GM19023 (cell line): ENCODE measurements at regions not wholly inside any gene's neighbourhood (a gene's known extent, or its start where the extent isn't known, plus 50 kb on each side); places are given as distances from the start of the nearest gene placed in this dataset.

ENCODE experiments used
- ATAC-seq: cut with Tn5 transposase; IDR thresholded peaks from one replicate; pipeline ENCODE4 v1.9.1; 2021; ENCODE audit warnings: mild to moderate bottlenecking, moderate library complexity; ENCODE audit not compliant: unreplicated experiment

DNA sequence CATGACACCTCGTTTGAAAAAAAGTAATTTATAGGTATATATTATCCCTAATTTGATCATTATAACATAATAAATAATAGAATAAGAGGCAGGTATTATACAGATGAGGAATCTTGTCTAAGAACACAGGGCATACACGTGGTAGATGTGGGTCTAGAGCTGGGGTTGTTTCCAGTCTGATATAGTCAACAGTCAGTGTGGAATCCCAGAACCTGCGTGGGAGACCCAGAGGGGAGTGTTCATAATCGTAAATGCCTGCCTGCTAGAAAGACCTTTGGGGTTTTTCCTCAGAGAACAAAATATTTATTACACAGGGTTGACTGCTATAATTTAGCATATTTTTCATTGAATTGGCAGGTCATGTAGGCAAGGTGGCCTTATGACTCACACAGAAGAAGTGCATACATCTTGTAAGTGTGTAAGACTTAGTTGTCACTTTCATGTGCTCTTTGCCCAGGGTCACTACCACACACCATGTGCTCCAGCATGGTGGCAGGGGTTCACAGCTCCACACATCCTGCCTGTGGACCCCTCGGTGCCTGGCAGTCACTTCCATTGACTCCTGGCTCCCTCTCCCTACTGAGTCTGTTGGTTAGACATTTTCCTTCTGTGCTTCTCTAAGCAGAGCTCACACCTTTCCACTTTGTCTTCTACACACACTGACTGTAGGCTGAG lies 94.9 kb upstream of the IKZF1 start:
- ATAC-seq = no peak

DNA sequence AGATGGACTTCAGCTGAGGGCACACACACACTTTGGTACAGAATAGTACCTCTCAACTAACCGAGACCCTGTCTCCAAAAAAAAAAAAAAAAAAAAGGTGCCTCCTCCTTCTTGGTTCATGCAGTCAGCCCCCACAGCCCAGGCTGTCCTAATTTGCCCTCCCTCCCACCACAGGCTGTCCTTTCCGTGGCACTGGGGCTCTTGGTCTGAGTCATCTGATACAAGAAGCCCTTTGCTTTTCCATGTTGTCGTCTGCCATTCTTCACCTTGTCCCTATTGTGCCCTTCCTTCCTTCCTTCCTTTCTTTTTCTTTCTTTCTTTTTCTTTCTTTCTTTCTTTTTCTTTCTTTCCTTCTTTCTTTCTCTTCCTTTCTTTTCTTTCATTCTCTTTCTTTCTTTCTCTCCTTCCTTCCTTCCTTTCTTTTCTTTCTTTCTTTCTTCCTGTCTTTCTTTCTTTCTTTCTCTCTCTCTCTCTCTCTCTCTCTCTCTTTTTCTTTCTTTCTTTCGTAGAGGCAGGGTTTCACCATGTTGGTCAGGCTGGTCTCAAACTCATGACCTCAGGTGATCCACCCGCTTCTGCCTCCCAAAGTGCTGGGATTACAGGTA lies 96.0 kb upstream of the IKZF1 start:
- ATAC-seq = no peak

DNA sequence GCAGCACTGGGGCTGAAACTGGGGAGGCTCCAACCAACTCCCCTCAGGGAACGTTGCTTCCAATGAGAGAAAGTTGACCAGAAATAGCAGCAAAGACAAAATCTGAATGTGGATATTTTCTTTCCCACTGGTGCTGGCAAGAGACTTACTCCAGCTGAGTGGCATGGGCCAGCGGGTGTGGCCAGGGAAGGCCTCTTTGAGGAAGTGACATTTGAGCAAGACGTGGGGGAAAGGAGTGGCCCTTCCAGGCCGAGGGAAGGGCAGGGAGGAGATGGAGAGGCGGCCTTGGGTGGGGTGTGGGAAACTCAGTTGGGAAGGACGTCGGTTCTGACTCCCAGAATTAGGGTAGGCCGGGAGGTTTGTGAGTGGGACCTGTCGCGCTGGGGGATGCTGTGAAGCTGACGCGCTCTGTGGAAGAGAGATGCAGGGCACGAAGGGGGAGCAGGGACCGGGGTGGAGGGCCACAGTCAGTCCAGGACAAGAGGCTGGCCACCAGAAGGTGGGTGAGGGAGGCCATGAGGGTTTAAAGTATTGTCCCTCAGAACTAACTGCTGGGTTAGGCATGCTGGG lies 96.7 kb upstream of the IKZF1 start:
- ATAC-seq = no peak

DNA sequence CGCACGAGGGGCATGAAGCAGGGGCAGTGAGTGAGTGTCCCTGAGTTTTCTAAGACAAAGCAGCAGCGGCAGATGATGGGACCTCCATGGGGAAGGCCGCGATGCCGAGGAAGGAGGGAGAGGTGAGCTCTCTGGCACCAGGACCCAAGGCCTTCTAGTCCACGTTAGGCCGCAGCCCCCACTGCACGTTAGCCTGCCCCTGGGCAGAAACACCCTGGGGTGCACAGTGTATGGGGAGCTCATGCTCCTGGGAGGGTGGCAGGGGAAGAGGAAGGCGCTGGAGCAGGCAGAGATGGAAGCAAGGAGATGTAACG lies 97.3 kb upstream of the IKZF1 start:
- no peak for ATAC-seq

DNA sequence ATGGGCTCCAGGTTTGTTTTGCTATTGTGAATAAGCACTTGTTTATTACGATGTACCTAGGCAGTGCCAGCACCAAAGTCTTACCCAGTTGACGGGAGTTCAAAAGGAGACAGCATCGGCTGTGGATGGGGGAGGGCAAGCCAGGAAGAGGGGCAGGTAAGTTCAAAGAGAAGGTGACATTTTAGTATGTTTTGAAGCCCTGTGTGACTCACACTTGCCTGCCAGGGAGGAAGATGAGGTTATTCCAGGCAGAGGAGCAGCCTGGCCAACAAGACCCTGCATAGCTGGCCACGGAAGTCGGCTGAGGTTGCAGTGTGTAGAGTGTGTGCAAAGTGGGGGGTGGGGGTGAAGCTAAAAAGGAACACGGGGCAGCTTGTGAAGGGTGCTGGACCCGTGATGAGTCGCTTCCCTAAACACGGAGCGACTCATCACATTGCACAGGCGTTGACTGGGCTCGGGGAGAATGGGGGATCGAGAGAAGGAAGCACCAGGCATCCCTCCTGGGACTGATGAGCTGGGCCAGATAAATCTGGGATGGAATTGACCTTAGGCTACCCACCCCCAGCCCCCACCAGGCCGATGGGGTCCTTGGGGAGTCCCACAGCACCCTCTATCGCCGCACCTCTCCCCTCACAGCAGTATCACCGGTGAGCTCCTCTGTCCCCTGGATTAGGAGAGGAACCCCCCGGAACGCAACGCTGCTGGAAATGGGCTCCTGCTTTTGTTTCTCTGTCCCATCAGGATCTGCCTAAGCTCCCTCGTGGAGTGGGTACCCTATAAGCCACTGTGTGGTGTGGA lies 97.9 kb upstream of the IKZF1 start:
- ATAC-seq = no peak

DNA sequence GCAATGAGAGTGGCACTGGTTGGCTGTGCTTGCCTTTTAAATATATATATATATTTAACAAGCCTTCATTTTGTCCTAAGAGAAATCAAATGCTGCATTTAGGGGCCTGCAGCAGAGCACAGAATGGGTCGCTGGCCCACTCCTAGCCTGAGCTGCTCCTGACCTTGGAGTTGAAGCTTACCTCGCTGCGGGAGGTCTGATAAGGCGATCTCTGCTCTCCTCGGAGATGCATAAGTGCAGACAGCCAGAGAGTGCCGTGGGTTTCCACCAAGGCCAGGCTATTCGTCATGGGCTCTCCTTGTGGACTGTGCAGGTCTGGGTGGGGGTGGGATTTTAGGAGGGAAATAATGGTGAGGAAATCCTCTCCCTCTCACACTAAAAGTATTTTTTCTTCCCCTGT lies 99.5 kb upstream of the IKZF1 start:
- ATAC-seq = no peak

DNA sequence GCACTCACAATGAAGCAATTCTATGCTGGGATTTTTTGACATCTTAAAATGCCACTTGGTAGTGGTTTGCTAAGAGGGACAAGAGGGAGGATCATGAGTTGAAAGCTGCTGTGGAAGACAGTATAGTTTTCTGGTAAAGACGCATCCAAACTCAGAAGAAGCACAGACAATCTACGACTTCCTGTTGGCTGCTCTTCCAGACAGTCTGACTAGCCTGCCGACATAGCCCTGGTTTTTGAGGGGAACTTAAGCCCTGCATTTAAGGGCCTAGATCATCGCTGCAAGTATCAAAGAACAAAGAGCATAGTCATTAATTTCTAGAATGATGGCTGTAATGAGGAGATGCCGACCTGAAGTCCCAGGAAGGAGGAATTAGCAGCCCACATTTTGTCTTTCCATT lies 99.9 kb upstream of the IKZF1 start:
- no peak for ATAC-seq

DNA sequence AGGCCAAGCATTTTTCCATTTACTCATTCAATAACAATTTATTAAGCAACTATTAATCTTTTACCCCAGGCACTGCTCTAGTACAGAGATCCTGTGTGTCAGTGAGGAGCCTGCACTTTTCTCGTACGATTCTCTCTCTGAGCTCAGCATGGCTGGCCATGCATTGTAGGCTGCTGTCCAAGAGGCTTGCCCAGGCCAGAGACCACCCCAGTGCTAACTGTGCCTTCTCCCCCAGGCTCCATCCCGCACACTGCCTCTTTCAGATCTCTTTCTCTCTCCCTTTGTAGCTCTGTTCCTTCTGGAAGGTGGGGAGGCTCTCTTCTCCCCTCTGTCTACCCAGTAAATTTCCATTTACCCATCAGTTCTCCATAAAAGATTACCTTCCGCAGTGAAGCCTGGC lies 101.0 kb upstream of the IKZF1 start:
- ATAC-seq = no peak

DNA sequence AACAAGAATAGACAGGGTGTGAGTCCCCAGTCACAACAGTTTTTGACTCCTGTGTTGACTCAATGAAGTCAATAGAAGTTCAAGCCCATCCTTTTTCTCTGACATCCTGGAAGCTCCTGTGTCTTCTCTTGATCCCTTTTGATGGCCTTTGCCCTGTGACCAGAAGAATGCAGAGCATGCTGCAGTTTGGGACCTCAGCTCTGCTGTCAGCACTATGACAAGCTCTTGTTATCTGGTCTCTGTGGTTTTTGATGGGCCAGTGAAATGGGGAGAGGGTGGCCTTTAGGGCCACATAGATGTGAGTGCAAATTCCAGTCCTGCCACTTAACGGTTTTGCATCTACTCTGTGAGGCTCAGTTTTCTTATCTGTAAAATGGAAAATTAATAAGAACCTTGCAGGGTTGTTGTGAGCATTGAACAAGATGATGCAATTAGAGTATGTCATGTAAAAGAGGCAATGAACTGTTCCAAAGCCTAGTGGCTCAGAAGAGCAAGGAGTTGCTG lies 102.4 kb upstream of the IKZF1 start:
- ATAC-seq = no peak

DNA sequence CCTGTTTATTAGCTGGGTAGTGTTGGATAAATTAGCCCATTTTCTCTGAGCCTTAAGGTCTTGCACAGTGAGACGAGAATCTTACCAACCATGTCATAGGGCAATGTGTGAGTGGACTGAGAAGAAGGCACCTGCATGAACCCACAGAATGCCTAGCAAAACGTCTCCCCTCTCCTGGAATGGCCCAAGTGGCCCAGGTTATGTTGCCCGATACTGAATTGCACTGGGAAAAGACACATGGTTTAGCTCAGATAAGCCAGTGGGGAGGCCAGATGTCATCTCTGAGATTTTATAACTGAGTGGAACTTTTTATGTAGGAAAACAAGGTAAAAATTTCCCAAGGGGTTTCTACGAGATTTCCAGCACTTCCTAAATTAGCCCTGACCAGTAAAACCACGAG lies 104.7 kb upstream of the IKZF1 start:
- no peak for ATAC-seq

DNA sequence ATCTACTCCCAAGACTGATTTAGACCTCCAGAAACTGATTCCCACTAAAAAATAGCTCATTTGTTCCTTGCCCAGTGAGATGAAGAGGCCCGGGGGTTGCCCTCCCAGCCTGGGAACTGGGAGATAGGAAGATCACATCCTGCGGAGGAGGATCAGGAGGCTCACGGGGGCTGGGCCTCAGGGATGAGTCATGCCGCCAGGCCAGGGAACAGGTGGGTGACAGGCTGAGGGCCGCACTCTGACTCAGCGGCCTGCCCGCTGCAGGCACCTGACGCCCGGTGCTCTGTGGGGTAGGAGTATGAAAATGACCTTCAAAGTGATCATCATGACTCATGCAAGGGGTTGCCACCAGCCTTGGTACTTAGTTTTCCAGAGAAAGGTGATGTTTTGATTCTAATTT lies 104.5 kb upstream of the ZPBP start:
- peak; percentile 84 for ATAC-seq

DNA sequence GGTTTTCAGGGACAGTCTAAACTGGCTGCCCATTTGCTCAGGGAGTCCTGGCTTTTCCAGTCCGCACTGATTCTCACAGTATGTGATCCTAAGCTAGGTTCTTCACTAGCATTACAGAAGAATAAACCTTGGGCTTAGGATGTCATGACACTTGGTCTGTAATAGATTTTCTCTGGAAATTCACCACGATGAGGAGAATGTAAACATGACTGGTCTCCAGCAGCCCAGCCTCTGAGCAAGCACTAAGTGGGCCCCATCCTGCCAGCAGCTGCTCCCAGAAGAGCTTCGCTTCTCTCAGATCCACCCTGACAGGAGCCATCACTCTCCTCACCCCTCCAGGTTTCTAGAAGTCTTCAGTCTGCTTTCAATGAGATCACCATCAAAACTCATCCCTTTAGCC lies 103.7 kb upstream of the ZPBP start:
- peak; percentile 8 for ATAC-seq

DNA sequence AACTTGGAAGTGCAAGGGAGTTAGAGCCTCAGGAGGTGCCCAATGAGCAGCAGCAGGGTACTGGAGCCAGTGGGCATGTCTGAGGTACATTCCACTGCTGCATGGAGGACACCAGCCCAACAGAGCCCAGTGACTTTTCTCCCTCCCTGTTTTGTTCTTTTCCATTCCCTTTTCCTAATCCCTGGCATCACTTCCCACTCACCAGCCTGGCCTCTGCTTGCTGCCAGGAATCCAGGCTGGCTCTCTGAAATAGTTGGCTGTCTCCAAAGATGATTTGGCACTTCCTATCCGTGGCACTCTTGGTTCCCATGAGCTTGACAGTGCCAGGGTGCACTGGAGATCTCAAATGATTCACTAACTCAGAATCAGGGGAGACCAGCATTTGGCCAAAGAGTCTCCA lies 97.7 kb upstream of the ZPBP start:
- no peak for ATAC-seq

DNA sequence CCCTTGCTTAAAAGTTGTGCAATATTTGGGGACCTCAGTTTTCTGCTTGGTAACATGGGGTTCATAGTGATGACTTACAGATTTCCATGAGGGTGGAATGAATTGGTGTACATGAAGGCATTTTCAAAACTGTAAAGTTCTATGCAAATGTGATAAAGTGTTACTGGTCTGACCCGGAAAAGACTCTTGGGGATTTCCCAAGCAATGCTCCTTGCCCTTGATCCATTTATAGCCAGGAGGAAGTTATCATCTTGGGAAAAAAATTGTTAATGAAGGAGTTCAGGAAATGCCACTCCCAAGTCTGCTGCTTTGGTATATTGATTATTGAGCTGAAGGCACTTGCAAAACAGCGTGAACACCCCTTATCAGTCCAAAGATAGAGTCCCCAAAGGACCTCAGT lies 96.3 kb upstream of the ZPBP start:
- ATAC-seq = no peak

DNA sequence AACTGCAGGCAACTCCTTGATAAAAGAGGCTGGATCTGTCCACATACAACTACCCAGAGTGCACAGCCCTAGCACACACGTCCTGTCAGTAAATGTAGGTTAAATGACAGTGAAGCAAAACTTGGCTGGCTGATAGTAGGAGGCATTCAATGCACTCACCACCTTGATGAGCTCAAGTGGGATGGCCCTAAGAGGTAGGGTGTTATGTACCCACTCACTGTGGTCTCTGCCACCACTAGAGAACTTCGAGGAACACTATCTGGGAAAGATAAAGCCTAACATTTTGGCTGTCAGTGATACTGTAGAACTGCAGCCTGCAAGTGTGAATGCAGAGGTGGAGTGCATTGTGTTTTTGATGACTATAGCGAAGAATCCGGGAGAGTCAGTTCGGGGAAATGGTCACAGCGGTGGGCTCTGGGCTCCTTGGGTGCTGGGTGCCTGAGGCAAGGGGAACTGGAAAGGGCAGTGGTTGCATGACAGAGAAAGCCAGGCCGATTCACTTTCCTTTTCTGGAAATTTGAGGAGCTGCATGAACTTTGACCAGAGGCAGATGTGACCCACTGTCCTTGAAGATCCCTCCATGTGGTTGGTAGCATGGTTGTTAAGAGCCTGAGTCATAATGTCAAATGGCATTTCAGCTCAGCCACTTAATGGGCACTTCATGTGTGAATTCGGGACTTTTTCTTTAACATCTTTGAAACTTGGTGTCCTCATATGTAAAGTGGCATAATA lies 93.1 kb upstream of the ZPBP start:
- no peak for ATAC-seq

DNA sequence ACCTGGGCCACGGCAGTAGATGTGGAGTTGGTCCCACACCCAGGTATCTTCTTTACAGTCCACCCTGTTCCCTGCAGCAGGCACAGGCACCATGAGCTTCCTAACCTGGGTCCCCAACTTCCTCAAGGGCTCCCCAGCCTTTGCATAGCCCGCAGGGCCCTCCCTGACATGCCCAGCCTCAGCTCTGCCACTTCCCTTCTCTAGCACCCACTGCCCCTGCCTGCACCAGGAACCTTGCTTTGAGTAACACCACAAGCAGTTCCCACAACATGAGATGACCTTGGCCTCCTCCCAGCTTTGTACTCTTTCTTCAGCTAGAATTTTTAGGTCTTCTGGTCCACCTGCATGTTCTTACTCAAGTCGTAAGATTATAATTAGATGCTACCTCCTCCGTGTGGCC lies 92.2 kb upstream of the ZPBP start:
- no peak for ATAC-seq

DNA sequence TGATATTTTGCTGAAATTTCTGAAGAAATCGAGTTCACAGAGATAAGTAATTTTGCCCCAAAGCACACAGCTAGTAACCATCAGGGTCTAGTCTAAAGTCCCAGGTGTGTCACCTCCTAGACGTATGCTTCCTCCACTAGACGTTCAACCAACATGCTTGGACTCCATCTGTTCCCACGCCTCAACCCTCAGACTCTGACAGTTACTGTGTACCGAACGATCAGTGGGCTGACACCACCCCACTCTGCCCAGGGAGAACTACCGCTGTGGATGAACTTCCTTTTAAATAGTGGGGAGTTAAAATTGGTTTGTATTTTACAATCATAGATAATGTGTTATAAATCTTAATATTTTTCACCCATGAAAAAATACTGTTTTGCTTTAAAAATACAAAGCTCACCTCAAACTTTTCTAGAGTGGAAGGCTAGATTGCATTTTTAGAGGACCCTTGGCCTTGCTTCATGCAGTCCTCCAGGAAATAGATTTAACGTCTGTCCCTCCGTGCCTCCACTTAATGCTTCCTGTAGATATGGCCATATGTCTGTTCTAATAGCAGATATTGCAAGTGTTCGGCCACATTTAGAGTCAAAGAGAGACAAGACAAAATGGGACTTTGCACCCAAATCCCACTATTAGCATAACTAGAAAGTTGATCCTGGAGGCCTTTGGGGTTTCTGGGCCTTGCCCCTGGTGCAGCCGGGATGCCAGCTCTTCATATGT lies 91.4 kb upstream of the ZPBP start:
- ATAC-seq = no peak

DNA sequence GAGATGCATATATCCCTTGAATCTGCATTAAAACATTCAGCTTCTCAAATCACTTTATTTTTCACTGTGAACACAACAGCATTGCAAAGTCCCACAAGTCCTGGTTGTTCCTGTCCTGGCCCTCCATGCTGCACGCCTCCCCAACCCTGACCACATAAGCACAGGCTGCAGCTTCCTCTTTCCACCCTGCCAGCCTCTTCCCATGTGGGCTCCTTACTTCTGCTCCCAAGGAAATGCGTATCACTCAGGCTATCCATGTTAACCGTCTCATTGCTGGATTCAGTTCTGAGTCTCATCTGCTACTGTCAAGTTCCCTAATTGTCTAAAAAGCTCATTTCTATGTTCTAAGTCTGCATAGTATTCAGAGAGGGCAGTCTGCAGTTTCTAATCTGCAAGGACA lies 89.7 kb upstream of the ZPBP start:
- no peak for ATAC-seq

DNA sequence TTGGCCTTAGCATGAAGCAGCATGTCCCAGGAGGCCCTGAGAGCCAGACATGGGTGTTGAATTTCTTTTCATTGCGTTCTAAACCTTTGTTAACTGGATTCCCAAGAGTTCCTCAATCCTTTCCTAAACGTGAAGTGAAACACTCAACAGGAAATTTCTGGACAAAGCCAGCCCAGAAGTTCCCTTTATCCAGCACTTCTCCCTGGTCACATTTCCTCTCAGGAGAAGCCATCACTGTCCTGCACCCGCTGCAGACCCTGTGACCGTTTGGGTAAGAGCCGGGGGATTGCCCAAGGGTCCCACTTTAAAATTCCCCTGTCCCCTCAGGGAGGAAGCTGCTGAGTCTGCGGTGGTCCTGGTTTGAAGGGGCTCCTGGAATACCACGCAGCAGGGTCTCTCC lies 88.0 kb upstream of the ZPBP start:
- no peak for ATAC-seq

DNA sequence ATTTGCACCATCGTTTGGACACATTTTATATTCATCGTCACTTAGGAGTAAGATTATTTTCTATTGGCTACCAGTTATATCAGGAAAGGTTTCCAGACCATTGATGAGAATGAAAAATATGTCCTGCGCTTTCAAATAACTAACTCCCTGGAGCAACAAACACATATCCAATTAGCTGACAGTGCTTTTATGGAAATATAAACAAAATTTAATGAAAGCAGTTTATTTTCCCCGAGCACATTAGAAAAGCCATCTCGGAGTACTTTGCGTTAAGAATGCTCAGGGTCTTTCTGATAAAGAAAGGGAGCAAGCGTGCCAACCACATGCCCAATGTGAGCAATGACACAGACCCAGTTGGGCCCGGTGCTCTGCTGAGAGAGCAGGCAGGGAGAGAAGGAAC lies 85.1 kb upstream of the ZPBP start:
- no peak for ATAC-seq

DNA sequence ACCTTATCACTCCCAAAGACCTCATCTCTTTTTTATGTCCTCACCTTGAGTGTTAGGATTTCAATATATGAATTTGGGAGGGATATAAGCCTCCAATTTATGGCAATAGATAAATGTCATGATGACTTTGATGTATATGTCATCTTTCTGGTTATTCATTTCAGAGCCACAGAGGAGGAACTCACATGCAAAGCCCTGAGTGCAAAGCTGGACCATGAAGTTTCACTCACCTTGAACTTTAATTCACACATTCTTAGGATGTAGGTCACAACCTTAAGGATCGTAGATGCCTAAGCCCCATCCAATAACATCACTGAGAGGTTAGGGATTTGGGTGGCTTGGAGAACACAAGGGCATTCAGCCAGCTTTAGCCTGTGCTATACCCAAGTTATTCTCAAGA lies 81.9 kb upstream of the ZPBP start:
- no peak for ATAC-seq
